A549 (cell line): ENCODE measurements at regions not wholly inside any gene's neighbourhood (a gene's known extent, or its start where the extent isn't known, plus 50 kb on each side); places are given as distances from the start of the nearest gene placed in this dataset.

ENCODE experiments used
- EP300 ChIP-seq, 2 experiments: fragments of >200 bp; sonication (Bioruptor Twin); formaldehyde crosslinking; IDR thresholded peaks; 2 replicates in 1 of 2; 3 replicates in 1 of 2; pipeline ENCODE4 v1.6.1; 2016 to 2017
- MAZ ChIP-seq: fragments of 150-350 bp; IDR thresholded peaks from 2 replicates; pipeline ENCODE4 v1.6.1; 2014; ENCODE audit warnings: antibody characterized with exemption, low read depth, low read length, borderline replicate concordance
- MYC ChIP-seq: IDR thresholded peaks from 2 replicates; pipeline ENCODE4 v1.6.1; 2012; ENCODE audit warnings: mild to moderate bottlenecking, inconsistent platforms, low read length, improper control_type of control experiment, borderline replicate concordance
- POLR2A ChIP-seq: IDR thresholded peaks from 2 replicates; pipeline ENCODE4 v1.6.1; 2012; ENCODE audit warnings: mild to moderate bottlenecking, low read length
- TF ChIP-seq, protein P1 (sequence below): fragments of >200 bp; sonication (Bioruptor Twin); formaldehyde crosslinking; IDR thresholded peaks from 3 replicates; pipeline ENCODE4 v1.5.1; 2016

DNA sequence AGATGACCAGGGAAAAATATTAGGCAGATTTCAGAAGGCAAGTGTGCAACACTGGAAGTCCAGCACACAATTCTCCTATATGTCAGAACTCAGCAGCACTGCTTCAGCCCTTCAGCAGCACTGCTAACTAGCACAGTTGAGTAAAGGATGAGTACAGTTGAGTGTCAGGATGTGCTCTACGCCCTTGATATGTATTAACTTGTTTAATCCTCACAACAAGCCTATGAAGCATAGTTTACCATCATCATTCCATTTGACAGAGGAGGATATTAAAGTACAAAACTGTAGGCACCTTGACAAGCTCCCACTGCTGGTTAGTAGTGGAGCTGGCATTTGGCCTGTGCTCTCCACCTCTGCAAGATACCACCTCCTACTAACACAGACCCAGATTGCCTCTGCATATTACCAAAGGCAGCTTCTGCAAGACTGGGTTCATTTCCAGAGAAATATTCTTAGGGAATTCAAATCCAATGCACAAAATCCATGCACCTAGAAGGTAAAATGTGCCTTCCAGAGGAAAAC lies 230.8 kb downstream of the ANAPC1 start:
- TF ChIP-seq MAZ (no peak), EP300 (IDR thresholded peaks at IDR 0.05) (no peak), POLR2A (no peak), MYC (no peak)
- TF ChIP-seq, protein P1, sequence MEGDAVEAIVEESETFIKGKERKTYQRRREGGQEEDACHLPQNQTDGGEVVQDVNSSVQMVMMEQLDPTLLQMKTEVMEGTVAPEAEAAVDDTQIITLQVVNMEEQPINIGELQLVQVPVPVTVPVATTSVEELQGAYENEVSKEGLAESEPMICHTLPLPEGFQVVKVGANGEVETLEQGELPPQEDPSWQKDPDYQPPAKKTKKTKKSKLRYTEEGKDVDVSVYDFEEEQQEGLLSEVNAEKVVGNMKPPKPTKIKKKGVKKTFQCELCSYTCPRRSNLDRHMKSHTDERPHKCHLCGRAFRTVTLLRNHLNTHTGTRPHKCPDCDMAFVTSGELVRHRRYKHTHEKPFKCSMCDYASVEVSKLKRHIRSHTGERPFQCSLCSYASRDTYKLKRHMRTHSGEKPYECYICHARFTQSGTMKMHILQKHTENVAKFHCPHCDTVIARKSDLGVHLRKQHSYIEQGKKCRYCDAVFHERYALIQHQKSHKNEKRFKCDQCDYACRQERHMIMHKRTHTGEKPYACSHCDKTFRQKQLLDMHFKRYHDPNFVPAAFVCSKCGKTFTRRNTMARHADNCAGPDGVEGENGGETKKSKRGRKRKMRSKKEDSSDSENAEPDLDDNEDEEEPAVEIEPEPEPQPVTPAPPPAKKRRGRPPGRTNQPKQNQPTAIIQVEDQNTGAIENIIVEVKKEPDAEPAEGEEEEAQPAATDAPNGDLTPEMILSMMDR, result no peak
